Right ventricle myocardium inferior (tissue), 1 donor: ENCODE measurements at regions not wholly inside any gene's neighbourhood (a gene's known extent, or its start where the extent isn't known, plus 50 kb on each side); places are given as distances from the start of the nearest gene placed in this dataset.

Experiments used
- ATAC-seq: fragments of 200-7000 bp; cut with Tn5 transposase; one replicate; pipeline ENCODE4 v1.9.1; 2020; ENCODE audit warnings: mild to moderate bottlenecking, moderate library complexity
- DNase-seq: peaks from one replicate; pipeline ENCODE4 v3.0.0; 2021; ENCODE audit errors: missing footprints
- intact Hi-C: fragments of 100-400 bp; cut with DNase I; formaldehyde crosslinking; loops from one replicate; pipeline ENCODE4 v1.11.0; 2022
- donor health status: DM: no; HTN: yes; CAD: no; lungs with severe emphysema.

DNA sequence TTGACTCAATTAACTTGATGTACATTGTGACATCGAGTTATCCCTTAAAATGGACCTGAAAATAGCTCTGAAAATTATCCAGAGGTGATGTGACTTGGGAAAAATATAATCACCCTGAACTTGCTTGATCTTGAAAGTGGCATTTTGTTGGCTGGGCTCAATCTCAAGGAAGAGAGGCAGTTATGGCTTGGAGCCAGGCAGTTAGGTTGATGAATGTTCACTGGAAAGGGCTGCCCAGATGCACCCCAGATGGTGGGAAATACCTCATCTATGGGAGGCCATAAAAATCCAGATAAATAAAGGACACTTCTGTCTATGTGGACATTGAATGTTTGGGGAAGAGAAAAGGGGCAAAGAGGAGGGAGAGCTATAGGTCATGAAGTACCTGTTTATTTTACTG lies 55.7 kb upstream of the OR5AN1 start:
- intact Hi-C loops, result no loop called here
- no peak for DNase-seq
- ATAC-seq, result no peak

GRCh38 chr11:59295435-59295834 lies 63.3 kb upstream of the OR5AN1 start:
- intact Hi-C loops, result no loop called here
- no peak for DNase-seq
- no peak for ATAC-seq

- DNase-seq (no peak), ATAC-seq (no peak)
- intact Hi-C loops, result no loop called here
These were observed 66.1 kb upstream of the OR5AN1 start for GRCh38 chr11:59292611-59293010.

DNA sequence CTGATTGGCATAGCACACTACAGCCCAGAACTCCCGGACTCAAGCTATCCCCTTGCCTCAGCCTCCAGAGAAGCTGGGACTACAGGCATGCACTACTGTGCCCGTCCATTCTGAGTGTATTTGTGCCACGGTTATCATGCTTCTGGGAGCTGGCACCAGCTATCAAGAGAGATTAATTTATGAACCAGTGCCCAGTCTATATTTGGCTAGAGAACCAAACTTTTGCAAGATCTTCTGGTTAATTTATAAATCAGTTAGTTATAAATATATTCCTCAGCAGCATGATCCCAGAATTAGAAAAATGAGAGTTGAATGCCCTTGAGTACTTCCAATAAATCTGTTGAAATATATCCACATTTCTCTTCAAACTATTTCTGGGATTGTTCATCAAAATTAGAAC lies 67.5 kb upstream of the OR5AN1 start:
- ATAC-seq, result no peak
- DNase-seq, result no peak
- intact Hi-C loops, result no loop called here

GRCh38 chr11:59289356-59290181 lies 69.1 kb upstream of the OR5AN1 start:
- DNase-seq (no peak), ATAC-seq (no peak)
- intact Hi-C loops, result no loop called here

DNA sequence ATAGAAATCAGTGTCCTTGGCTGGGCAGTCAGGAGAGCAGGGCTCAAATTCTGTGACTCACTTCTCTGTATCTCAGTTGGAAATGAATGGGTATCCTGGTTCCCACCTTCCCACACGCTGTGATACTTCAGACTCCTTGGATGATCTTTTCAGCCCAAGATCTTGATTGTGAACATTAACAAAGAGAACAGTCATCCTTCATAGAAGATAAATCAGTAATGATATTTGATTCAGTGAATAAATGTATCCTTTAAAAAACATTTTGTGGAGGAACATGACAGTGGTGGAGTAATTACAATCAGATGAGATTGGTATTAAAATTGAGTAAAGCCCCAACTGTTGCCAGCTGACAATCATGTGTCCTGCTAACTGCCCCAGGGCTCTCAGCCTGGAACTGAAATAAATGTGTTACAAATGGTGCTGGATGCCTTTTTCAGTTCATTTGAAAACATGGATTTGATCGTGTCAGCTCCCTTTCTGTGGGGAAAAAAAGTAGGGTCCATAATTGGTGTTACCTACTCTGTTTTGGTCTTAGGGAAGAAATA lies 72.9 kb upstream of the OR5AN1 start:
- intact Hi-C loops, result no loop called here
- ATAC-seq, result no peak
- DNase-seq, result no peak

DNA sequence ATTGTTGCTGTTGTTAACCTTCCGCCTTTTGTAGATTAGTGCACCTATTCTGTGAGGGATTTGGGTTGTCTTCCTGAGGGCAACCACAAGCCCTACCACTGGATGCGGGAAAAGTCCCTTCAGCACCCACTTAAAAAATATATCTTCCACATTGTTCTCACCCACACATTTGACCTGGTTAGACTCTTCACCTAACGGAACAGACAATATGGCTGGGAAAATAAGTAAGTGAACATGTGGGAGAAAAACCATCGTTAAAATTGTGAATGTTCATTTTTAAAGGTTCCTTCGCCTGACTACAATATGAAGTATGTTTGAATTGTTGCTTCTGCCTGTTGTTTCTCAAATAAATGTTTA lies 72.0 kb upstream of the MPEG1 start:
- ATAC-seq, result no peak
- intact Hi-C loops, result loop anchor here (1.0 to 5.0 kb wide), 2 partner anchors 77 to 113 kb away; no protein-coding TSS in a partner anchor
- no peak for DNase-seq

GRCh38 chr11:59283825-59284772 lies 71.4 kb upstream of the MPEG1 start:
- peak; percentile 52 for ATAC-seq
- intact Hi-C loops, result loop anchor here (1.0 to 5.0 kb wide), 2 partner anchors 77 to 113 kb away; no protein-coding TSS in a partner anchor
- no peak for DNase-seq

DNA sequence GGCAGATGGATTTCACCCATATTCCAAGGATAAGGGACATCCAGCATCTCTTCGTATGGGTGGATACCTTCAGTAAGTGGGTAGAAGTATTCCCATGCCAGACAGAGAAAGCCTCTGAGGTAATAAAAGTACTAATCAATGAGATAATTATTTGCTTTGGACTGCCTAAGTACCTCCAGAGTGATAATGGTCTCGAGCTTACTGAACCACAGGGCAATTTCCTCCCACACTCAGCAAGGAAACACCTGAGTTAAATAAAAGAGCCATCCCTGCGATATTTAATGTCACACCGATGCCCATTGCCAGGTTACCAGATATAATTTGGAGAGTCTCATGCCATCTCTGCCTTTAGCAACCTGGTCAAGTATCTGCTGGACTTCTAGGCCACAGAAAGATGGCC lies 70.6 kb upstream of the MPEG1 start:
- ATAC-seq, result no peak
- intact Hi-C loops, result loop anchor here (5.0 kb wide), 1 partner anchor 76 kb away; no protein-coding TSS in a partner anchor
- no peak for DNase-seq

GRCh38 chr11:59281177-59281576 lies 68.5 kb upstream of the MPEG1 start:
- DNase-seq (no peak), ATAC-seq (no peak)
- intact Hi-C loops, result loop anchor here (5.0 kb wide), 1 partner anchor 74 kb away; no protein-coding TSS in a partner anchor

DNA sequence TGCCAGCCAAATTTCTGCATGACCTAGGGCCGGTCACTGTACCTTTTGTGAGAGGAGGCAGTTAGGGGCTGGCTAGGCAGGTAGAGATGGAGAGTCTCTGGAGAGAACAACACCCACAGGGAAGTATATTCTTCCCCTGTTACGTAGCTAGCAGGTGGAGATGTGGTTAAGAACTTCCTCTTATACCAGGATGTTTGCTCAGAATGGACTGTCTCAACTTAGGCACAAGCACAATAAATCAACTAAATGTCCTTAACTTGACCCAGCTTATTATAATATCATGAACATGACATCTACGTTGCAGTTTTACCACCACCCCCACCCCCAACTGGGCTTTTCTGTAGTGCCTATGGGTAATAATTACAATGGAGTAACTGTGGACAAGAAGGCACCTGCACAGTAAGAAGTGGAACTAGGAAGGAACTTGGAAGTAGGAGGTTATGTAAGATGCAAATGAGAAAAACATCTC lies 60.7 kb upstream of the MPEG1 start:
- intact Hi-C loops, result no loop called here
- peak; percentile 42 for ATAC-seq
- no peak for DNase-seq

GRCh38 chr11:59272771-59273372 lies 60.1 kb upstream of the MPEG1 start:
- no peak for ATAC-seq
- DNase-seq, result no peak
- intact Hi-C loops, result no loop called here

GRCh38 chr11:59271811-59272327 lies 59.1 kb upstream of the MPEG1 start:
- intact Hi-C loops, result no loop called here
- no peak for ATAC-seq
- no peak for DNase-seq

- intact Hi-C loops, result no loop called here
These were observed 58.6 kb upstream of the MPEG1 start for GRCh38 chr11:59271247-59271755.

DNA sequence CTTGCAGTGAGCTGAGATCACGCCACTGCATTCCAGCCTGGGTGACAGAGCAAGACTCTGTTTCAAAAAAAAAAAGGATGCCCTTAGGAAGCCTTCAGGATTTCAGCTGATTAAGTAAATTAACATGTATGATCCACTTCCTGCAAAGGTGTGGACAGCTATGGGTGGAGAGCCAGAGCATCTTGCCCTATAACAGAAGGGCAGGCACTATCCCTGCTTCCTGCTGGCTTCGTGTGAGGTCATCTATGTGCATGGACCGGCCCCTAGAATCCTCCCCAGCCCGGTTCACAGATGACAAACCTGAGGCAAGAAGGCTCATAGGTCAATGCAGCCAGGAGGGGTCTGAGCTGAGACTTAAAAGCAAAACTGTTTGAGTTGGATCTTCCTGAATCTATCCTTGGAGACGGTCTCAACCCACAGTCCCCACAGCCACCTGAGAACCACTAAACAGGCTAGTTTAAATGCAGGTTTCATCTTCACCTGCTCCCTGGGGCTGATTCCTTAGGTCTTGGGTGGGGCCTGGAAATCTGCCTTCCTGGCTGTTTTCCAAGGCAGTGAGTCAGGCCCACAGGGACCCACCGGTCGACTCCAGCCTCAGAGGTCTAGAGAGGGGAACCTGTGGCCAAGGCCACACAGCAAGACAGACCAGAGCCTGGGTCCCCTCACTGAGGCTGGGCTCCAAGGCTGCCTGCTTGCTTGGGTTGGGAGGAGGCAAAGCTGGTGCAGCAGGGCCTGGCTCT lies 55.2 kb upstream of the MPEG1 start:
- no peak for ATAC-seq
- intact Hi-C loops, result no loop called here
- no peak for DNase-seq

More at GRCh38 chr11:59271247-59271755, 58.6 kb upstream of the MPEG1 start:
- DNase-seq (no peak), ATAC-seq (no peak)

DNA sequence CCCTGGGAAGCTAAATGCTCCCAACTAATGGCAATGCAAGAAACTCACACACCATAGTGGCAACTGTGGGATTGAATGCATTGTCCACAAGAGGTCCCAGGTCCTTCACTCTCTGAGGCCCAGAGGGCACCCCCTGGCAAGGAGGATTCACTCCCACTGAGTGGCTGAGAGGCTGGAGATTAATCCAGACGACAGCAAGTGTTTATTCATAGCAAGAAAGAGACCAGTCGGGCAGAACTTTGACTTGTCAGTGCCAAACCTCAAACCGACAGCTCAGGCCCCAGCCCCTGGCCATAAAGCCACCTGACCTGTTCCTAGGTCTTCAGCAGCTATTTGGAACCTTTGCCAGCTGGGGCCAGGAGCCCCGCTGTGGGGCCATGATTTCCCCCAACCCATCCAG lies 54.5 kb upstream of the MPEG1 start:
- no peak for DNase-seq
- intact Hi-C loops, result no loop called here
- no peak for ATAC-seq

GRCh38 chr11:59266491-59266890 lies 53.8 kb upstream of the MPEG1 start:
- intact Hi-C loops, result no loop called here

GRCh38 chr11:59265735-59266134 lies 53.0 kb upstream of the MPEG1 start:
- no peak for DNase-seq
- intact Hi-C loops, result no loop called here
- no peak for ATAC-seq

More at GRCh38 chr11:59266491-59266890, 53.8 kb upstream of the MPEG1 start:
- ATAC-seq, result no peak
- DNase-seq, result no peak
